MCF 10A (cell line): ENCODE measurements at regions not wholly inside any gene's neighbourhood (a gene's known extent, or its start where the extent isn't known, plus 50 kb on each side); places are given as distances from the start of the nearest gene placed in this dataset.

ENCODE experiments used
- BruUV-seq: library from RNA; stranded (reverse); fragments of 400-500 nt; replicated peaks from 2 replicates; lab custom pipeline; 2021; lab: Mats Ljungman, UMichigan
- CTCF ChIA-PET: fragments of 300-600 bp; sonication (Branson Sonifier 250); formaldehyde crosslinking; extraction: SDS; loops from one replicate; lab custom pipeline; 2021; ENCODE audit warnings: antibody characterized with exemption, inconsistent platforms; lab: Yijun Ruan, JAX
- POLR2A ChIA-PET: fragments of 300-600, 350-650 bp; sonication (Branson Sonifier 250); formaldehyde crosslinking; extraction: SDS; loops from one replicate; lab custom pipeline; 2020; ENCODE audit warnings: antibody characterized with exemption, inconsistent platforms; lab: Yijun Ruan, JAX
- DNase-seq: peaks from one replicate; pipeline ENCODE4 v3.0.0-alpha.2; 2018; ENCODE audit not compliant: unreplicated experiment
- H3K27ac Mint-ChIP-seq: one replicate; pipeline ENCODE4 v1.8.0; 2022; ENCODE audit warnings: mild to moderate bottlenecking, low read depth, mixed read lengths; ENCODE audit not compliant: unreplicated experiment
- H3K27me3 Mint-ChIP-seq: one replicate; pipeline ENCODE4 v1.8.0; 2022; ENCODE audit warnings: mixed read lengths; ENCODE audit not compliant: insufficient read depth, unreplicated experiment
- H3K36me3 Mint-ChIP-seq: one replicate; pipeline ENCODE4 v1.8.0; 2022; ENCODE audit warnings: mild to moderate bottlenecking, moderate library complexity, mixed read lengths; ENCODE audit not compliant: insufficient read depth, unreplicated experiment
- H3K4me1 Mint-ChIP-seq: one replicate; pipeline ENCODE4 v1.8.0; 2022; ENCODE audit warnings: mixed read lengths; ENCODE audit not compliant: insufficient read depth, unreplicated experiment
- H3K4me3 Mint-ChIP-seq: one replicate; pipeline ENCODE4 v1.8.0; 2022; ENCODE audit warnings: mild to moderate bottlenecking, moderate library complexity, mixed read lengths; ENCODE audit not compliant: unreplicated experiment
- H3K9me3 Mint-ChIP-seq: one replicate; pipeline ENCODE4 v1.8.0; 2022; ENCODE audit warnings: mixed read lengths; ENCODE audit not compliant: unreplicated experiment
- CTCF ChIP-seq: fragments of 200-600 bp; IDR thresholded peaks from one replicate; pipeline ENCODE4 v1.8.0; 2022; ENCODE audit warnings: antibody characterized with exemption, mild to moderate bottlenecking; ENCODE audit not compliant: unreplicated experiment
- intact Hi-C: fragments of 100-400 bp; cut with micrococcal nuclease; formaldehyde crosslinking; loops from 2 replicates; pipeline ENCODE4 v1.14.1; 2022

GRCh38 chr13:68174893-68175292 lies 944.8 kb upstream of the PCDH9 start:
- Mint-ChIP-seq H3K9me3 (peaks cover 13% of the 10 kb centered on the region), H3K27me3 (no peaks in the 10 kb centered on the region), H3K27ac (no peak overlapping the region), H3K36me3 (no peaks in the 10 kb centered on the region), H3K4me1 (peaks cover 7% of the 10 kb centered on the region), H3K4me3 (no peak overlapping the region)
- ChIA-PET POLR2A (interaction anchor here (0.7 kb wide), 1 partner anchor 47 kb away, joined by 3 read pairs; no protein-coding TSS in a partner anchor), CTCF (interaction anchor here (1.0 kb wide), 1 partner anchor 50 kb away, joined by 3 read pairs; no protein-coding TSS in a partner anchor)
- intact Hi-C loops, result no loop called here
- DNase-seq, result no peak
- BruUV-seq, result no TSS peak
- no peak for TF ChIP-seq CTCF

- no peak overlapping the region for H3K27ac Mint-ChIP-seq
- peaks cover 7% of the 10 kb centered on the region for H3K9me3 Mint-ChIP-seq
- intact Hi-C loops, result no loop called here
- no peaks in the 10 kb centered on the region for H3K36me3 Mint-ChIP-seq
- DNase-seq, result no peak
- no peak overlapping the region for H3K4me3 Mint-ChIP-seq
- POLR2A ChIA-PET, result no interaction called here
- BruUV-seq, result no TSS peak
- peaks cover 7% of the 10 kb centered on the region for H3K4me1 Mint-ChIP-seq
- TF ChIP-seq CTCF, result no peak
- CTCF ChIA-PET, result no interaction called here
- no peaks in the 10 kb centered on the region for H3K27me3 Mint-ChIP-seq
Observed at GRCh38 chr13:68173111-68173510, 943.0 kb upstream of the PCDH9 start.

- peaks cover 7% of the 10 kb centered on the region for H3K9me3 Mint-ChIP-seq
- no peaks in the 10 kb centered on the region for H3K36me3 Mint-ChIP-seq
- no peaks in the 10 kb centered on the region for H3K4me1 Mint-ChIP-seq
- intact Hi-C loops, result no loop called here
- no TSS peak for BruUV-seq
- ChIA-PET POLR2A (no interaction called here), CTCF (interaction anchor here (0.5 kb wide), 1 partner anchor 30 kb away, joined by 3 read pairs; no protein-coding TSS in a partner anchor)
- no peak for DNase-seq
- TF ChIP-seq CTCF, result no peak
- no peaks in the 10 kb centered on the region for H3K27me3 Mint-ChIP-seq
- no peak overlapping the region for H3K4me3 Mint-ChIP-seq
- no peak overlapping the region for H3K27ac Mint-ChIP-seq
Observed at GRCh38 chr13:68170961-68171360, 940.8 kb upstream of the PCDH9 start.

- H3K27me3 Mint-ChIP-seq, result no peaks in the 10 kb centered on the region
- H3K27ac Mint-ChIP-seq, result no peak overlapping the region
- no peak overlapping the region for H3K4me3 Mint-ChIP-seq
- H3K9me3 Mint-ChIP-seq, result peaks cover 7% of the 10 kb centered on the region
- intact Hi-C loops, result no loop called here
- DNase-seq, result no peak
- ChIA-PET CTCF (no interaction called here), POLR2A (no interaction called here)
- no TSS peak for BruUV-seq
- no peaks in the 10 kb centered on the region for H3K4me1 Mint-ChIP-seq
- H3K36me3 Mint-ChIP-seq, result no peaks in the 10 kb centered on the region
- no peak for TF ChIP-seq CTCF
Observed at GRCh38 chr13:68168448-68168847, 938.3 kb upstream of the PCDH9 start.
